ENCODE measurements at regions not wholly inside any gene's neighbourhood (a gene's known extent, or its start where the extent isn't known, plus 50 kb on each side); places are given as distances from the start of the nearest gene placed in this dataset.
A peak's percentile ranks its signal among the peaks of the same experiment; 100 is the strongest.
"Not testable (repeated sequence)": the region's sequence is repeated elsewhere in the genome, so short reads cannot be mapped to it uniquely, and the experiment has no call there.

GRCh38 chr9:27829621-27830020 lies 256.3 kb upstream of the C9orf72 start:
- no peak for DNase-seq

- DNase-seq, result not testable (repeated sequence)
These were observed 258.8 kb upstream of the C9orf72 start for GRCh38 chr9:27832108-27832507.

GRCh38 chr9:27835286-27835685 lies 262.0 kb upstream of the C9orf72 start:
- DNase-seq, result no peak

- no peak for DNase-seq
These were observed 262.5 kb upstream of the C9orf72 start for GRCh38 chr9:27835746-27836145.

GRCh38 chr9:27836661-27837401 lies 263.6 kb upstream of the C9orf72 start:
- no peak for DNase-seq

- DNase-seq, result no peak
These were observed 265.6 kb upstream of the C9orf72 start for GRCh38 chr9:27838876-27839275.

GRCh38 chr9:27839767-27840166 lies 266.5 kb upstream of the C9orf72 start:
- DNase-seq, result not testable (repeated sequence)

GRCh38 chr9:27844797-27845196 lies 271.5 kb upstream of the C9orf72 start:
- DNase-seq, result no peak

- DNase-seq, result no peak
These were observed 274.1 kb upstream of the C9orf72 start for GRCh38 chr9:27847380-27847779.

GRCh38 chr9:27847818-27848217 lies 274.5 kb upstream of the C9orf72 start:
- DNase-seq, result no peak

GRCh38 chr9:27848315-27848714 lies 275.0 kb upstream of the C9orf72 start:
- no peak for DNase-seq

- DNase-seq, result no peak
These were observed 278.6 kb upstream of the C9orf72 start for GRCh38 chr9:27851858-27852257.

- no peak for DNase-seq
These were observed 280.2 kb upstream of the C9orf72 start for GRCh38 chr9:27853529-27853928.

GRCh38 chr9:27856054-27856453 lies 282.8 kb upstream of the C9orf72 start:
- no peak for DNase-seq

- no peak for DNase-seq
These were observed 283.5 kb upstream of the C9orf72 start for GRCh38 chr9:27856748-27857147.

GRCh38 chr9:27861887-27862286 lies 288.6 kb upstream of the C9orf72 start:
- no peak for DNase-seq

- peak; percentile 39 for DNase-seq
These were observed 291.6 kb upstream of the C9orf72 start for GRCh38 chr9:27864644-27865438.

- DNase-seq, result no peak
These were observed 293.5 kb upstream of the C9orf72 start for GRCh38 chr9:27866741-27867140.

- DNase-seq, result no peak
These were observed 297.1 kb upstream of the C9orf72 start for GRCh38 chr9:27870404-27870803.

GRCh38 chr9:27880156-27880555 lies 306.9 kb upstream of the C9orf72 start:
- peak; percentile 41 for DNase-seq

GRCh38 chr9:27880635-27881034 lies 307.4 kb upstream of the C9orf72 start:
- no peak for DNase-seq

GRCh38 chr9:27888661-27889295 lies 315.5 kb upstream of the C9orf72 start:
- DNase-seq, result no peak

- DNase-seq, result no peak
These were observed 351.2 kb upstream of the C9orf72 start for GRCh38 chr9:27924502-27924901.

GRCh38 chr9:27925815-27926214 lies 352.5 kb upstream of the C9orf72 start:
- DNase-seq, result peak; percentile 57
